Endodermal cell (in vitro differentiated cells): ENCODE measurements at regions not wholly inside any gene's neighbourhood (a gene's known extent, or its start where the extent isn't known, plus 50 kb on each side); places are given as distances from the start of the nearest gene placed in this dataset.

Experiments used
- DNase-seq: peaks from one replicate; pipeline ENCODE4 v3.0.0-alpha.2; 2017
- H3K27ac ChIP-seq: 2 replicates; pipeline ENCODE4 v1.5.1; 2013; ENCODE audit warnings: mild to moderate bottlenecking, low read depth, low read length, moderate library complexity
- H3K27me3 ChIP-seq: 2 replicates; pipeline ENCODE4 v1.6.1; 2013; ENCODE audit warnings: mild to moderate bottlenecking, low read length, moderate library complexity; ENCODE audit not compliant: insufficient read depth, control insufficient read depth, poor library complexity, severe bottlenecking
- H3K36me3 ChIP-seq: 2 replicates; pipeline ENCODE4 v1.7.0; 2013; ENCODE audit warnings: mild to moderate bottlenecking, low read length, moderate library complexity; ENCODE audit not compliant: control insufficient read depth, insufficient read depth
- H3K4me1 ChIP-seq: one replicate; pipeline ENCODE4 v1.7.0; 2013; ENCODE audit warnings: low read length; ENCODE audit not compliant: control insufficient read depth, insufficient read depth
- H3K4me3 ChIP-seq: 2 replicates; pipeline ENCODE4 v1.5.1; 2013; ENCODE audit warnings: mild to moderate bottlenecking, low read length, moderate library complexity
- H3K9ac ChIP-seq: 2 replicates; pipeline ENCODE4 v1.6.1; 2013; ENCODE audit warnings: mild to moderate bottlenecking, low read length, moderate library complexity; ENCODE audit not compliant: poor library complexity, severe bottlenecking; ENCODE audit errors: extremely low read depth
- H3K9me3 ChIP-seq: 2 replicates; pipeline ENCODE4 v1.6.1; 2013; ENCODE audit warnings: mild to moderate bottlenecking, low read length, moderate library complexity; ENCODE audit not compliant: control insufficient read depth
- H3K27ac Mint-ChIP-seq: 2 replicates; pipeline ENCODE4 v1.8.0; 2020; ENCODE audit warnings: mixed read lengths
- H3K27me3 Mint-ChIP-seq: 2 replicates; pipeline ENCODE4 v1.8.0; 2021; ENCODE audit warnings: mild to moderate bottlenecking, mixed read lengths; ENCODE audit not compliant: insufficient read depth
- H3K36me3 Mint-ChIP-seq: 2 replicates; pipeline ENCODE4 v1.8.0; 2020; ENCODE audit warnings: low read depth, mixed read lengths
- H3K4me1 Mint-ChIP-seq: 2 replicates; pipeline ENCODE4 v1.8.0; 2020; ENCODE audit warnings: mixed read lengths
- H3K4me3 Mint-ChIP-seq: 2 replicates; pipeline ENCODE4 v1.8.0; 2020; ENCODE audit warnings: mild to moderate bottlenecking, moderate library complexity, mixed read lengths
- H3K9me3 Mint-ChIP-seq: 2 replicates; pipeline ENCODE4 v1.8.0; 2020; ENCODE audit warnings: mild to moderate bottlenecking, mixed read lengths
- CTCF ChIP-seq: fragments of 200-600 bp; sonication (generic); conservative IDR thresholded peaks from 2 replicates; pipeline ENCODE4 v1.5.0; 2021; ENCODE audit warnings: antibody characterized with exemption, mild to moderate bottlenecking
- WGBS, 2 experiments: methylation state at CpG; one replicate each; pipeline versions ENCODE4 v1.1.5 to v1.1.7; 2013; ENCODE audit warnings: missing lambda C conversion rate in 2 of 2, mixed read lengths in 1 of 2; ENCODE audit not compliant: insufficient coverage in 1 of 2, insufficient read length in 1 of 2; 5-methylcytosine and 5-hydroxymethylcytosine counted together

GRCh38 chr16:64406770-64407181, 715.1 kb downstream of the CDH11 start:
- Mint-ChIP-seq H3K27ac (no peak overlapping the region), H3K4me1 (peaks cover 32% of the 10 kb centered on the region), H3K36me3 (no peaks in the 10 kb centered on the region), H3K4me3 (no peak overlapping the region), H3K27me3 (no peaks in the 10 kb centered on the region), H3K9me3 (peaks cover 2% of the 10 kb centered on the region)
- H3K36me3 ChIP-seq = no peaks in the 10 kb centered on the region
- DNase-seq = no peak
- H3K4me1 ChIP-seq = no peaks in the 10 kb centered on the region
- H3K4me3 ChIP-seq = no peak overlapping the region
- no peak overlapping the region for H3K9ac ChIP-seq
- WGBS, 2 experiments = 58 to 79% methylated on average over 4 of the region's 4 CpGs
- TF ChIP-seq CTCF = no peak
- peak overlapping the region; percentile 36 for H3K27ac ChIP-seq
- no peaks in the 10 kb centered on the region for H3K9me3 ChIP-seq
- no peaks in the 10 kb centered on the region for H3K27me3 ChIP-seq

- peaks cover 17% of the 10 kb centered on the region for H3K4me1 Mint-ChIP-seq
- no peak for TF ChIP-seq CTCF
- no peak overlapping the region for H3K4me3 Mint-ChIP-seq
- no peaks in the 10 kb centered on the region for H3K27me3 ChIP-seq
- DNase-seq = no peak
- no peaks in the 10 kb centered on the region for H3K9me3 ChIP-seq
- H3K27me3 Mint-ChIP-seq = peaks cover 3% of the 10 kb centered on the region
- WGBS, 2 experiments = 88% methylated on average over 1 of the region's 1 CpG; no CpG with 5 or more reads in 1 of the 2 experiments
- H3K9ac ChIP-seq = no peak overlapping the region
- no peak overlapping the region for H3K27ac ChIP-seq
- H3K27ac Mint-ChIP-seq = no peak overlapping the region
- no peak overlapping the region for H3K4me3 ChIP-seq
- no peaks in the 10 kb centered on the region for H3K9me3 Mint-ChIP-seq
- H3K36me3 Mint-ChIP-seq = no peaks in the 10 kb centered on the region
- no peaks in the 10 kb centered on the region for H3K36me3 ChIP-seq
- no peaks in the 10 kb centered on the region for H3K4me1 ChIP-seq
Measured at GRCh38 chr16:64403352-64403751, 718.5 kb downstream of the CDH11 start.

GRCh38 chr16:64398793-64399192, 723.1 kb downstream of the CDH11 start:
- no peaks in the 10 kb centered on the region for H3K36me3 Mint-ChIP-seq
- H3K27me3 Mint-ChIP-seq = peaks cover 3% of the 10 kb centered on the region
- WGBS, 2 experiments = 95 to 100% methylated on average over 2 to 5 of the region's 5 CpGs
- no peaks in the 10 kb centered on the region for H3K9me3 ChIP-seq
- H3K9me3 Mint-ChIP-seq = peaks cover 2% of the 10 kb centered on the region
- H3K4me1 Mint-ChIP-seq = no peaks in the 10 kb centered on the region
- H3K27ac ChIP-seq = no peak overlapping the region
- no peak for DNase-seq
- H3K4me1 ChIP-seq = no peaks in the 10 kb centered on the region
- H3K4me3 Mint-ChIP-seq = no peak overlapping the region
- H3K27me3 ChIP-seq = no peaks in the 10 kb centered on the region
- no peak overlapping the region for H3K27ac Mint-ChIP-seq
- H3K36me3 ChIP-seq = no peaks in the 10 kb centered on the region
- no peak for TF ChIP-seq CTCF
- no peak overlapping the region for H3K4me3 ChIP-seq
- H3K9ac ChIP-seq = no peak overlapping the region
